HG03521 (cell line): ENCODE measurements at regions not wholly inside any gene's neighbourhood (a gene's known extent, or its start where the extent isn't known, plus 50 kb on each side); places are given as distances from the start of the nearest gene placed in this dataset.
A peak's percentile ranks its signal among the peaks of the same experiment; 100 is the strongest.
"Not testable (repeated sequence)": the region's sequence is repeated elsewhere in the genome, so short reads cannot be mapped to it uniquely, and the experiment has no call there.

Experiments
- ATAC-seq: cut with Tn5 transposase; IDR thresholded peaks from one replicate; pipeline ENCODE4 v1.9.1; 2021; ENCODE audit warnings: mild to moderate bottlenecking, moderate library complexity; ENCODE audit not compliant: unreplicated experiment

DNA sequence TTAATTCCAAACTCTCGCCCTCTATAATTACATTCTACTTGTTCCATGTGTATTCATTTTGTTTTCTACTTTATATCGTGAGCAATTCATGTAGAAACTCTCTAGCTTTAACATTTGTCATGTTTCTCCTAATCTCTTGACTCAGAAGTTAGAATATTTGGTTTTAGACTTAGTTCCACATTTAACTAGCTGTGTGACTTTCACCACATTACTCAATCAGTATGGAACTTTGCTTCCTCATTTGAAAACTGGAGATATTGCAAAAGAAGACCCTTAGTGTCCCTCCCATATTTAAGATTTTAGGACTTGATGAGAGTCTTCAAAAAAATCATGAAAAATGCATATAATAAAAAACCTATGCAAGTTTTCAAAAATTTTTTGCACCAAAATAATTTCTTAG lies 447.5 kb downstream of the GXYLT1 start:
- no peak for ATAC-seq

DNA sequence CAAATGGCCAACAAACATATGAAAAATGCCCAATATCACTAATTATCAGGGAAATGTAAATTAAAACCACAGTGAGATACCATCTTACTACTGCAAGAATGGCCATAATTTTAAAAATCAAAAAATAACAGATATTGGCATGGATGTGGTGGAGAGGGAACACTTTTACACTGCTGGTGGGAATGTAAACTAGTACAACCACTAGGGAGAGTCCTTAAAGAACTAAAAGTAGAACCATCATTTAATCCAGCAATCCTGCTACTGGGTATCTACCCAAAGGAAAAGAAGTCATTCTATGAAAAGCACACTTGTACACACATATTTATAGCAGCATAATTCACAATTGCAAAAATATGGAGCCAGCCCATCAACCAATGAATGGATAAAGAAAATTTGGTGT lies 459.7 kb downstream of the GXYLT1 start:
- no peak for ATAC-seq

DNA sequence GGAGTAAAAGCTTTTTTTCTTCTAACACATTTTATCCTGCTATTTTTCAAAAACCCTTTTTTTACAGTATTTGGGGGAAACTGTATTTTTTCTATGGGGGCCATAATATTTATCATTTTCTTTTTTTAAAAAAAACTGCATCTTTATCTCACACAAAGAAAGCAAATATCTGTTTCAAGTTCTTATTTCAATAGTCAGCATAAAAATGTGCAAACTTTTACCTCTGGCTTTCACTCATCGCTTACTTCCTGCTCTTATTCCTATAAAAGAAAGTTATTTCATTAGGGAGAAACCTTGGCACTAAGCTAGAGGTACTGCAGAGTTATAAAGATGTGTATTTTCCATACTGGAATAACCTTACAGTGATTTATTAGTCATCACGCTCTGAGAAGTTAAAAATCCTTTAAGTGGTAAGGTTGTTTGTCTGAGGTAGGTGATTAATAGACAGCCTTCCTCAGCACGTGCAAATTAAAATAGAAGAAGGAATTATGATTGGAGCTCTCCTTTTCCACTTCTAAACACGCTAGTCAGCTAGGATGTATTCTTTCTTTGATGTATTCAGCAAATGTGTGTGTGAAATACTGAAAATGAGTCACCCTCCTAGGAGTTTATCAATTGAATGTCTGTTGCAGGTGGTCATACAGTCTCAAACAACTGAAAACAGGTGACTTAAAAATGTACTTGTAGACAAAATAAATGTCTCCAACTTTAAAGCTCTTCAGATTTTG lies 461.0 kb downstream of the GXYLT1 start:
- ATAC-seq = no peak

DNA sequence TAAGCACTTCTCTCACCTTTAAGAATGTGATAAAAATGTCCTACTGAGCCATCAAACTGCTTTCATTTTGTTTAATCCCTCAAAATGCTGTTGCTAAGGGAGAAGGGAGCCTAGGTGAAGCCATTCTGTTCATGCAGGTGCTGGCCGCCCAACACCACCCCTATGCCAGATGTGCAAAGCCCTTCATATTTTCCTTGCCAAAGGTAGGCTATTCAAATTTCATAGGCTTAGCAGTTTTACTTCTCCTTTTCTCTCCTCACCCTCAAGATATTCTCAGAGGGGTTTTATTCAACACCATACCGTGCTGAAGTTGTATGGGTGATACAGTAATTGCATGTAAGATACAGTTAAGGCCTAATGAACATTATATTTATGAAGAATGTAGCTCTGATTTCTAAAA lies 461.7 kb downstream of the GXYLT1 start:
- ATAC-seq = peak; percentile 67

DNA sequence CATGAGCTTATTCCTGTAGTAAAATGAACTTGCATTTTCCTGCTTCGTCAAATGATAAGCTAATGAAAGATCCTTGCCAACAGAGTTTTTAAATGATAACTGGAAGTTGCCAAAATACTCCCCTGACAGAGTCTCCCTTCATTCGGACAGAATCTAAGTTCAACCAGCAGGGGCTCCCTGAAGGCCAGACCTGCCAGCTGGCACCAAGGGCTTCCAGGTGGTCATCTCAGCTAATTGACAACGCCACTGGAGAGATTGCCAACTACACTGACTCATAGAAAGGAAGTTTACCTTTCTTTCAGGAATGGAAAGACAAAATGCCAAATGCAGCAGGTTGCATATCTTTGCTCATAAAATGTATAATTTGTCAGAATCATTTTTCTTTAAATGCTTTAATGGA lies 462.8 kb downstream of the GXYLT1 start:
- no peak for ATAC-seq

DNA sequence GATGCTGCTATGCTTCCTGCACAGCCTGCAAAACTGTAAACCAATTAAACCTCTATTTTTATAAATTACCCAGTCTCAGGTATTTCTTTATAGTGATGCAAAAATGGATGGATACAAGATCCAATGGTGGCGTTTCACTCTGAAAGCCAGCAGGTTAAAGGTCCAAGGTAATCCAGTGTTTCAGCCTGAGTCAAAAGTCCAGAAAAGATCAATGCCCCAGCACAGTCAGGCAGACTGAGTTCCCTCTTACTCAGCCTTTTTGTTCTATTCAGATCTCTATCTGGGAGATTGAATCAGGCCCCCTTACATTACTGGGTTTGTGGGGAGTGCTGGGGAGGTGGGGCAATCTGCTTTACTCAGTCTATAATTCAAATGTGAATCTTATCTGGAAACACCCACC lies 464.5 kb downstream of the GXYLT1 start:
- no peak for ATAC-seq

DNA sequence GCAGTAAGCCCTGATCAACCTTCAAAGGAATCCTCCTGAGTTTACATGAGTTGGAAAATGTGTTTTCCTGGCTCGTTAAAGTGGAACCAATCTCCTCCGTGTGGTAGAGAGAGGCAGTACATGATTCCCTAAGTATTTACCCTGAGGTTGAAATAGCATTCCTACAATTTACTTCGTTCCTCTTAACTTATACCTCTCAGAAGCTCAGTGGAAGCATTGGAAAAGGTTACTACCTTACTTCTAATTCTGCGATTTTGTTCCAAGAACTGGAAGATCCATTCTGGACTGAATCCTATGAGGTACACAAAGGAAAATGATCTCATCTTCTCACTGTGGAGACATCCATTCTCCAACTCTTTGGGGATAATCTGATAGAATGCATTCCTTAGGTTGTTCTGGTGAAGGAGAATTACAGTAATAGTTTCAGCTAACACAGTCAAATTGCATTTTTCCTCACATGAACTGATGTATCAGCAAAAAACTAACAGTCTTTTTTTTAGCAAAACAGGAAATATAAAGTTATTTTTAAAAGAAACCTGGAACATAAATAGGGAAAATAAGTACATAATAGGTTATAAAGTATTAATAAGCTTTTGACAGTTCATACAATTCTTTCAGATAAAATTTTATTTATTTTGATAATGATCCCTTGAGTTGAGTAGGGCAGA lies 475.6 kb downstream of the PDZRN4 start:
- ATAC-seq = no peak

DNA sequence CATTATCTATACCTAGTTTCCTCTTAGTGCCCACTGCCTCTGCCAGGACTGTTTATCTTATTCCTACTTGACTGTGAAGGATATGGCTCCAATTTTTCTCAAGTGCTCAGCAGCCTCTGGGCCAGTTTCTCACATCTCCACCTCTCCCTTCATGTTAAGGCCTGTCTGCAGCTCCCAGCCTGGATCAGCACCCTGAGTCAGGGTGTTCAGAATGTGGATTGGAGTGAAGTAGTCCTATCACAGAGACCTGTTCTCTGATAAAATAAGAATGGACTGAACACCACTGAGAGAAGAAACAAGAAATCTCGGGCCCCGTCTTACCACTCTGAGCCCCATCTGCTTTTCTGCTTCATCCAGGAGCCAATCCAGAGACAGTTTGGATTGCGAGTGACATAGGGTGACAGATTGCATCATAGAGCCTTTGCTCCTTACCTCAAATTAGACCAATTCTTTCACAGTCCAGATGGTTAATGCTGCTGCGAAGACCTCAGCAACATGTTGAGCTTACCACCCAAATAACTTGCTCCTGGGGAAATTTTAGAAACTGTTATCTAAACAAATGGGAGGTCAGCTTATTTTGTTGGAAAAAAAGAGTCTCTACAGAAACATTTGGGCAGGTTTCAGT lies 473.1 kb downstream of the PDZRN4 start:
- no peak for ATAC-seq

DNA sequence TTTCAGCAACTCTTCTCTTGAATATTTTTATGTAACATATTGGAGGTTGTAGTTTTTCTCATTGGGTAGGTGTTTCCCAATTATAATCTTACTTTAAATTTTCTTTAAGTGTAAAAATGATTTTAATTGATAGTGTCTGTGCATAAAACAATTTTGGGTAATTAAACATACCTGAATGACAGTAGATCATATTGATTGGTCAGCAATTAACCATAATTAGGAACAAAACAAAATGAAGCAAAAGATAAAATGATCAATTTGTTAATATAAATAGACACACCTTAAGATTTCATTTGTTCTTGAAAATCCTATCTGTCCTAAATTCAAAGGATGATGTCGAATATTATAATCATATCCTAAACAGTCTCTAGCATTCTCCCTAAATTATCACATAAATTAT lies 468.3 kb downstream of the PDZRN4 start:
- no peak for ATAC-seq

DNA sequence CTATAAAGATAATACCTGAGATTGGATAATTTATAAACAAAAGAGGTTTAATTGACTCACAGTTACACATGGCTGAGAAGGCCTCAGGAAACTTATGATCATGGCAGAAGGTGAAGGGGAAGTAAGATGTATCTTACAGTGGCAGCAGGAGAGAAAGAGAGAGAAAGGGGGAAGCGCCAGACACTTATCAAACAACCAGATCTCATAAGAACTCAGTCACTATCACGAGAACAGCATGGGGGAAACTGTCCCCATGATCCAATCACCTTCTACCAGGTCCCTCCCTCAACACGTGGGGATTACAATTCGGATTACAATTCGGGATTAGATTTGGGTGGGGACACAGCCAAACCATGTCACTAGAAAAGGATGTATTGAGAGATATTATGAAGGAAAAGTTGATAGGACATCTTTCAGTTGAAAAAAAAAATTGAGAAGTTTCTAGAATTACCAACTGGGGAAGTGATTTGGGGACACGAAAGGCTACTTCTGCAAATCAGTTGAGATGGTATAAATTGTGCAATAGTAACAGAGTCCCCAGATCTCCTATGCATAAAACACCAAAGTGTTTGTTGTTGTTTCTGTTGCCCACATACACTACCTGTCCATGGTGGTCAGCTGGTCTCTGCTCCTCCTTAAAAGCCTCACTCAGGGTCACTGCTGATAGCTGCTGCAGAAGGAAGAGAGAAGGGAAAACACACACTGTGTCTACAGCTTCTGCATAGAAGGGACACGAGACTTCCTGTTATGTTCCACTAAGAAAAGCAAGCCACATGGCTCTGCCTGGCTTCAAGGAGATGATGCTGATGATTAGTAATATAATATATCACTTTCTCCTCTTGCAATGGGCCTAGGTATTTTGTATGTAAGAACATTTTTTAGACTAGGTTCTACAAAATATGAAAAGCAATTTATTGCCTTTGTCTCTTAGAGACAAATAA lies 465.5 kb downstream of the PDZRN4 start:
- no peak for ATAC-seq

DNA sequence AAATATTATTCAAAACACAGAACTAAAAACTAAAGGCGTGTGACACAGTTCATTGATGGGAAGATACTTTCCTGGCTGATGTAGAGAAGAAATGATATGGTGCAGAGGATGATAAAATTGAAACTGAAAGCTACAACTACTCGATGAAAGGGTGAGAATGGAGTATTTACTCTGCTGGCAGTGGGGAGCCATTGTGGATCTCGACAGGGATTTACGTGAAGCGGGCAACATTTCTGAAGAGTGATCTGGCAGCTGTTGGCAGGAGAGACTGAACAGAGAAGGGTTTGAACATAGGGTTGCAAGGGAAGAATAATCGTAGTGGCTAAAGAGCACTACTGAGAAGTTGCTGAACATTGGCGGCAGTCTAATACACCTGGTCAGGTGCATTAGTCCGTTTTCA lies 464.9 kb downstream of the PDZRN4 start:
- no peak for ATAC-seq

DNA sequence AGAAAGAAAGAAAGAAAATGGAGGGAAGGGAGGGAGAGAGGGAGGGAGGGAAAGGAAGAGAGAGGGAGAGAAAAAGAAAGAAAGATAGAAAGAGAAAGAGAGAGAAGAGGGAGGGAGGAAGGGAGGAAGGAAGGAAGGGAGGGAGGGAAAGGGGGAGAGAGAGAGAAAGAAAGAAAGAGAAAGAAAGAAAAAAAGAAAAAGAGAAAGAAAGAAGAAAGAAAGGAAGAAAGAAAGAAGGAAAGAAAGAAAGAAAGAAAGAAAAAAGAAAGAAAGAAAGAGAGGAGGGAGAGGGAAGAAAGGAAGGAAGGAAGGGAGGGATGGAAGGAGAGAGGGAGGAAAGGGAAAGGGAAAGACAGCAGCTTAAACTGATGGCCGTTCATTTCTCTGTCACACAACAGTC lies 457.5 kb downstream of the PDZRN4 start:
- no peak for ATAC-seq

DNA sequence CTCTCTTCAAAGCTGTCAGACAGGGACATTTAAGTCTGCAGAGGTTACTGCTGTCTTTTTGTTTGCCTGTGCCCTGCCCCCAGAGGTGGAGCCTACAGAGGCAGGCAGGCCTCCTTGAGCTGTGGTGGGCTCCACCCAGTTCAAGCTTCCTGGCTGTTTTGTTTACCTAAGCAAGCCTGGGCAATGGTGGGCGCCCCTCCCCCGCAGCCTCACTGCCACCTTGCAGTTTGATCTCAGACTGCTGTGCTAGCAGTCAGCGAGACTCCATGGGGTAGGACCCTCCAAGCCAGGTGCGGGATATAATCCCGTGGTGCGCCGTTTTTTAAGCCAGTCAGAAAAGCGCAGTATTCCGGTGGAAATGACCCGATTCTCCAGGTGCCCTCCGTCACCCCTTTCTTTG lies 454.7 kb downstream of the PDZRN4 start:
- ATAC-seq = not testable (repeated sequence)

DNA sequence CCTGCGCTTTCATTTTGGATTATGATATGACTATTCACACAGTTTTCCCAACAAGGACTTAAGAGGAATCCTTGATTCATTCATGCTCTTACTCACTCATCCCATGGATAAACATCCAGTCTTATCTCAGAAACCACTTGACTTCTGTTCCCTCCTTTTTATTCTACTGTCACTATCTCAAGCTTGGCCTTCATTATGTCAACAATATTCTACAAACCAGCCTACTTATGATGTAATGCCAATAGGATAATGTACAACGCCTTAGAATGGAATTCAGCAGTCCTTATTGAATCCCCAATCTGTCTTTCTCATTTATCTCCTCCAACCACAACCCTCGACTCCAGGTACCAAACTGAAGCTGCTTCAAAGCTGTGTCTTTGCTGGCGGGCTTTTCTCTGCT lies 448.5 kb downstream of the PDZRN4 start:
- no peak for ATAC-seq

DNA sequence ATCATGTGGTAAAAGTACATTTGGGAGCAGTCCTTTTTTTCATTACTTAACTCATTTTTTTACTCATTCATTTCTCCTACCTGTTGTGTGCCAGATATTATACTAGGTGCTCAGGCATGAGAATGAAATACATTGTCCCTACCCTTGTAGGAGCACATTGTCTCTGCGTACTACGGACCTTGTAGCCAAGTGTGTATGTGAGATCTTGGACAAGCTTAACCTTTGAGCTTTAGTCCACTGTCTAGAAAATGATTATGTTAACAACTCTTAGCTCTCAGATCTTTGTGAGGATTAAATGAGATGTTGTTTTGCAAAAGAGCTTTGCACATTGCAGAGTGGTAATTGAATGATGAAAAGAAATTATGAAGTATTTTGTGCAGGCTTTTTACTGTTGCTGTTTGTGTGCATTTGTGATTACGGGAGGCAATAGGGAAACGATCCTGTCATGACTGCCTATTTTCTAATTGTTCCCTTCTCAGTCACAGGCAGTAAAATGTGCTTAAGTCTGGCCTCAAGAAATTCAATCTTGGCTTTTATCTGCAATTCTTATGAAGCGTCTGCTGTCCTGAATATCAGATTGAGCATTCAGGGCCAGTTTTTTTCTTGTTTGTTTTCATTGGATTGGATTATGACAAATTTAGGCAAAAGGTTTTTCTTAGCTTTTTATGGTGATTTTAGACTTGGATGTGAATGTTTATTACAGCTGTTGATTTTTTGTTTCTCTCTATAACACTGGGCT lies 447.7 kb downstream of the PDZRN4 start:
- no peak for ATAC-seq

DNA sequence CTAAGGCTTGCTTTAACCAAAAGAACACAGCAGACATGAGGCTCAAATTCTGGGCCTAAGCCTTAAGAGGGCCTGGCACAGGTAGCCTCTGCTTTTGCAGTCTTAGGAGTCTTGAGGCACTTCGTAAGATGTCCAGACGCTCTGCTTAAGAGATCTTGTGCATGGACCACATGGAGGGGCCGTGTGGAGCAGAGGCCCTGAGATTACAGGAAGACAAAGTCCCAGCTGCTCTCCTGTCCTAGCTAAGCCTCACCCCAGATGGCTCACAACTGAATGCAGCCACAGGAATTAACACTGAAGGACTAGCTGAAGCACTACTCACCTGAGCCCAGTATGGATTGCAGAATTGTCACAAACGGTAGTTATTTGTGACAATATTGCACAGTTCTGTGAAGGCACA lies 446.0 kb downstream of the PDZRN4 start:
- ATAC-seq = no peak

DNA sequence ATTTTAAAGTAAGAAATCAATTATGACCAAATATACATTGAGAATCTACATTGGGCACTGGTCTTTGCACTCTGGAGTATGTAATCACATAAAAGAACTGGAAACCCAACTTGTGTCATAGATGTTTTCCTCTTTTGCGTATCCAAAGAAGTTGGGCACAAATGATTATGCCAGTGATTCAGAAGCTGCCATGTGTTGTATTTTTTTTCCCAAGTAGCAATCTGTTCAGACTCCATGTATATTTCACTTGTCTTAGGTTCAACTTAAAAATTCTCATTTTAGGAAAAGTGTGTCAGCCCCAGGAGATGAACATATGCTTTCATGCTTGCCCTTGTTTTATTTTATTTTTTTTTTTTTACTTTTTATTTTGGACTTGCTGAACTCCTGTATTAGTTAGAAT lies 441.5 kb downstream of the PDZRN4 start:
- no peak for ATAC-seq

DNA sequence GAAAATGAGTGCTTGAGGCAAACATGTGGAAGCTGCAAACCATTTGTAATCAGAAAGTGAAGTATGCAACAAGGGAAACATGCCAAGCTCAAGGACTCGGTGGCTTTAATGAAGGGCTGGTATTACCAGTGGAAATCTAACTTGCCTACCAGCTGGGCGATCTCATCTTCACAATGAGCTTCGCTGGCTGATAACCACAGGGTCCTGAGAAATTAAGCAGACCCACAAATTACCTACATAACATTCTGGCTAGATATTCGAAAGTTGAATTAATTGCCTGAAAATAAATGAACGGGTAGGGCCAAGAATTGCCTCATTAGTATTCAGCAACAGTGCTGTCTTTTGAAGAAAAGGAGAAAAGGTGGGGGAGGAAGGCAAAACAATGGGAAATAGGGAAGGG lies 439.4 kb downstream of the PDZRN4 start:
- no peak for ATAC-seq

DNA sequence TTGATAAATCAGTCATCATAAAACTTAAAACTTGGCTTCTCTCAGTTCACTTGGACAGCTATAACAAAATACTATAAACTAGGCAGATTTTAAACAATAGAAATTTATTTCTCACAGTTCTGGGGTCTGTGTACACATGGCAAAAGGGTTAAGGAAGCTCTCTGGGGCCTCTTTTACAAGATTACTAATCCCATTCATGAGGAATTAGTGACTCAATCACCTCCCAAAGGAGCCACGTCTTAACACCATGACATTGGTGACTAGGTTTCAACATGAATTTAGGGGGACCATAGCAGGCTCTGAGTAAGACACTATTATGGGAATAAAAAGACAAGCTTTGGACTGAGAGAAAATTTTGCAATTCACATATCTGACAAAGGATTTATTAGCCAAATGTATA lies 436.5 kb downstream of the PDZRN4 start:
- ATAC-seq = no peak
